ENCODE measurements at regions not wholly inside any gene's neighbourhood (a gene's known extent, or its start where the extent isn't known, plus 50 kb on each side); places are given as distances from the start of the nearest gene placed in this dataset.

- TF ChIP-seq TAF1 (IDR thresholded peaks at IDR 0.05; ENCODE audit: low read depth, low read length), result no peak
- no peak for TF ChIP-seq POLR2AphosphoS5 (IDR thresholded peaks at IDR 0.05; ENCODE audit: low read depth, low read length)
- TF ChIP-seq POLR2A (IDR thresholded peaks at IDR 0.05; ENCODE audit: low read depth, low read length), result no peak
- TF ChIP-seq SPI1 (IDR thresholded peaks at IDR 0.05; ENCODE audit: low read depth, low read length), result no peak
These were observed 218.7 kb upstream of the FUT9 start for GRCh38 chr6:95797054-95797453.

Measured in GM12891 (cell line).